ENCODE measurements at regions not wholly inside any gene's neighbourhood (a gene's known extent, or its start where the extent isn't known, plus 50 kb on each side); places are given as distances from the start of the nearest gene placed in this dataset.

- DNase-seq, result no peak
Measured at GRCh38 chr11:26048271-26048670, 283.7 kb upstream of the ANO3 start.

GRCh38 chr11:26053966-26054365, 278.0 kb upstream of the ANO3 start:
- DNase-seq, result no peak

GRCh38 chr11:26062660-26063059, 269.3 kb upstream of the ANO3 start:
- DNase-seq, result no peak

GRCh38 chr11:26063915-26064314, 268.0 kb upstream of the ANO3 start:
- DNase-seq, result no peak

- DNase-seq, result peak; percentile 30
Measured at GRCh38 chr11:26065944-26066343, 266.0 kb upstream of the ANO3 start.

GRCh38 chr11:26070714-26071380, 261.1 kb upstream of the ANO3 start:
- DNase-seq, result no peak

GRCh38 chr11:26072614-26073153, 259.2 kb upstream of the ANO3 start:
- peak; percentile 2 for DNase-seq

GRCh38 chr11:26073646-26074045, 258.3 kb upstream of the ANO3 start:
- DNase-seq, result no peak

GRCh38 chr11:26076233-26076990, 255.5 kb upstream of the ANO3 start:
- no peak for DNase-seq

- DNase-seq, result no peak
Measured at GRCh38 chr11:26078231-26078821, 253.6 kb upstream of the ANO3 start.

GRCh38 chr11:26084313-26084712, 247.6 kb upstream of the ANO3 start:
- no peak for DNase-seq

GRCh38 chr11:26086028-26086427, 245.9 kb upstream of the ANO3 start:
- DNase-seq, result no peak

GRCh38 chr11:26087120-26087935, 244.6 kb upstream of the ANO3 start:
- no peak for DNase-seq

GRCh38 chr11:26088391-26088790, 243.5 kb upstream of the ANO3 start:
- DNase-seq, result no peak

- no peak for DNase-seq
Measured at GRCh38 chr11:26090651-26091050, 241.3 kb upstream of the ANO3 start.

- DNase-seq, result no peak
Measured at GRCh38 chr11:26093206-26093605, 238.7 kb upstream of the ANO3 start.

- DNase-seq, result no peak
Measured at GRCh38 chr11:26095340-26095739, 236.6 kb upstream of the ANO3 start.

- DNase-seq, result no peak
Measured at GRCh38 chr11:26096451-26096850, 235.5 kb upstream of the ANO3 start.

- DNase-seq, result no peak
Measured at GRCh38 chr11:26102325-26102724, 229.6 kb upstream of the ANO3 start.

- DNase-seq, result no peak
Measured at GRCh38 chr11:26105762-26106423, 226.0 kb upstream of the ANO3 start.

GRCh38 chr11:26106726-26107125, 225.2 kb upstream of the ANO3 start:
- no peak for DNase-seq

- no peak for DNase-seq
Measured at GRCh38 chr11:26109658-26110368, 222.1 kb upstream of the ANO3 start.

Measured in activated CD4-positive, alpha-beta T cell treated with anti-CD3 and anti-CD28 coated beads, Interleukin-10, Interleukin-2, amounts not matched to agents 100 ng/mL and 50 ng/mL, durations not matched to agents 16 hours and 8 hours (primary cell).